Islet precursor cell (in vitro differentiated cells): ENCODE measurements at regions not wholly inside any gene's neighbourhood (a gene's known extent, or its start where the extent isn't known, plus 50 kb on each side); places are given as distances from the start of the nearest gene placed in this dataset.

ENCODE experiments used
- DNase-seq: peaks from one replicate; pipeline ENCODE4 v3.0.0-alpha.2; 2018

DNA sequence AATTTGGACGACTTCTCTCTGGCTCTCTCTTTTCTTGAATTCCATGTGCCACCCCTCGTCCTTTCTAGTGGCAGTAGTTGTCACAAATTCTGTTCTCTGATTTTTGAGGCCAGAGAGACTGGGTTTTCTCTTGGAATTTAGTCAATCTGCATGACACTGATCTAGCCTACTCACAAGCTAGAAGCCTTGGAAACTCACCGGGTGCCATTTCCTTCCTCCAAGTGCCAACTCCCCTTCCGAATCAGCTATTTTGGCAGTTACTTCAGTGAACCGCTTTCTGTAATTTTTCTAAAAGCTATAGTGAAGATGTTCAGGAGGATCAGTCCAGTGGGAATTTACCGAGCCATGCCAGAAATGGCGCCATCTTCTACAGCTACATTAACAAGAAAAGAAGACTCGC, 228.9 kb downstream of the PMP22 start:
- DNase-seq = no peak

DNA sequence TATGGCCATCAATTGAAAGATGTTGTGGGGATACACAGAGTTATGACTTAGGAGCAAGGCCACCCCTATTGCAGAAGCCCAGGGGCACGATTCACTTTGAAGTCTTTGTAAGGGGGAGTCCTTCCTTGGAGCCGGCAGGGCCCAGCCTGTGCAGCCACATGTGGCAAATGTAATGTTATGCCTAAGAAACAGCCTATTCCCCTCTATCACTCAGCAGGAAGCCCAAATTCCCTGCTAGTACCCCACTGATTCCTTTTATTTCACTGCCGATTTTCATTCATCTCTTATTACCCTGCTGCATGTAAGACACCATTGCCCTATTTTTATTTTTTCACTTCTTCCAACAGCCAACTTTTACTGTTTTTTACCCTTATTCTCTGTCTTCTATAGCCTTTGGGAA, 233.2 kb downstream of the PMP22 start:
- no peak for DNase-seq

DNA sequence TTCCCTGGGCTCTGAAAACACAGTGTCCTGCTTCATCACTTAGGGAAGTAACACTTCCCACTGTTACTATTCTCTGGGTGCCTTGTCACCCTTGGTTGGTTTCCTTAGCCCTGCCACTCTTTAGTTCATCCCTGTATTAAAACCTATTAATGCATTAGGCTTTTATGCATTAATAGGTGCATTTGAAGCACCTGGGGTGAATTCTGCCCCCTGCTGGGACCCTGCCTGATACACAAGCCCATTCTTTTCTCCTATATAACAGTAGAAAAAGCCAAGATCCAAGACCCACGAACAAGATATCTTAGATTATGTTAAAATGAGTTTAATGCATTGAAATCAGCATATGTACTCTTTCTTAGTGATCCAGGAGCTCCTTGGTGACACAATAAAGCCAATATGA, 235.7 kb downstream of the PMP22 start:
- no peak for DNase-seq

DNA sequence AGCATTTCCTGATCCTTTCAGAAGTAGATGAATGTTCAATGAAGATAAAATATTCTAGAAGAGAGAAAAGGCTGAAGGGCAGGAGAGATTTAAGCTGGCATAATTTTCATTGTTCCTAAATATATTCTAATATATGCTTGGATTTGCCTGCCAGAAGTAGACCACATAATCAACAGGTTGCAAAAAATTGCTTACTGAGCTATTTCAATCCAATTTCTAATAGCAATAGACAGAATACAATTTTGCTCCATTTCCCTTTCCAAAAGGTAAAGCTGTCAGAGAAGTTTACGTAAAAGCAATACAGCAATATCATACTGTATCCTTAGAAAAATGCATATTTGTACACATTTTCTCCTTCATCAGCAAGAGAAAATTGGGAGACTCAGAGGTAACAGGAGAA, 237.3 kb downstream of the PMP22 start:
- no peak for DNase-seq

DNA sequence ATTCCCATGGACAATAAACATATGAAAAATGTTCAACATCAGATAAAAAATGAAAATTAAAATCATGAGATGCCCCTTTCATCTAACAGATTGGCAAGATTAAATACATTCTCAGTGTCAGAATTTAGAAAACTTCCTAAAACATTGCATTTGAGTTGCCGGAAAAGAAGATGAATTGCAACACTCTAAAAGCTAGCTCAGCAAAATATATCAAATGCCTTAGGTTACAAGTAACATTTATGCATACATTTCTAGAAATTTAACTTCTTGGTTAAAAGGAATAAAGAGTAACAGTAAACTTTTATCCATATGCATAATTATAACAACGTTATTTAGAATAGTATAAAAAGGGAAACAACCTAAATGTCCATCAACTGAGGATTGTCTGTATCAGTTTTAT, 239.0 kb downstream of the PMP22 start:
- no peak for DNase-seq

DNA sequence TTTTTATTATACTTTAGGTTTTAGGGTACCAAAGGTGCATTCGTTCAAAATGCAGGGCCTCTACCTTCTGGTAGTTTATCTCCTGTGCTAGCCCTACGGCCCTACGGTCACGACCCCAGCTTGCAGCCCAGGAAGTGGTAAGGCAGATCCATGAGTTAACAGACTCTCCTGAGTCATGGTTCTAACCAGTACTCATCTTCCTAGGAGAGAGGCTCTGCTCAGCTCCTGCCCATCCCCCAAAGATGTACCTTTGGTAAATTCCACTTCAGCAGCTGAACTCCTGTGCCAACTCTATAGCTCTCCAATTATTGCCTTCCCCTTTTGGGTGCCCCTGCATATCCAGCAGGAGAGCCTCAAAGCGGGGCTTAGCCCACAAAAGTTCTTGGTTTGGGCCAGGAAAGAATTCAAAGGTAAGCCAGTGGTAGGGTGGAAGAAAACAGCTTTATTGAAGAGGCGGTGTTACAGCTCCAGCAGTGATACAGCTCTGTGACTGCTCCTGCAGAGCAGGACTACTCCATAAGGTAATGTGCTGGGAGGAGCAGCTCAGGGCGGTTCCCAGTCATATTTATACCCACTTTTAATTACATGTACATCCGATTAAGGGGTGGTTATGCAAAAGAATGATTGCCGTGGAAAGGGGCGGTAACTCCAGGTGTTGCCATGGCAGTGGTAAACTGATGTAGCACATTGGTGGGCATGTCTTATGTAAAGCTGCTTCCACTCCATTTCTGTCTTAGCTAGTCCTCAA, 241.4 kb downstream of the PMP22 start:
- peak; percentile 68 for DNase-seq

DNA sequence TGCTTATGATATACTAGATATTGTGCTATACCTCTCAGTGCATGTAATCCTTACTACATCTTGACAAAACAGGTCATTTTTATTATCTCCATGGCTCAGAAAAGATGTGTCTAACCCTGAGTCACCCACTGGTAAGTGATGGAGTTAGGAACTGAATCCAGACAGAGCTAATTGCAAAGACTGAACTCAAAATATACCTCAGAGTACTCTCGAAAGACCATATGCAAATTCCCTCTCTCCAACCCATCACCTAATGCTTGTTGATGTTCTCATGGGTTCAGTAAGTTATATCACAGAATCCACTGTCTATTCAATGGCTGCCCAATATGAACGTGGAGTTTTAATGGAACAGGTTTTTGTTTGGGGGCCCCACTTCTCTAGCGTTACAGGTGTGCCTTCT, 246.0 kb downstream of the PMP22 start:
- DNase-seq = no peak

DNA sequence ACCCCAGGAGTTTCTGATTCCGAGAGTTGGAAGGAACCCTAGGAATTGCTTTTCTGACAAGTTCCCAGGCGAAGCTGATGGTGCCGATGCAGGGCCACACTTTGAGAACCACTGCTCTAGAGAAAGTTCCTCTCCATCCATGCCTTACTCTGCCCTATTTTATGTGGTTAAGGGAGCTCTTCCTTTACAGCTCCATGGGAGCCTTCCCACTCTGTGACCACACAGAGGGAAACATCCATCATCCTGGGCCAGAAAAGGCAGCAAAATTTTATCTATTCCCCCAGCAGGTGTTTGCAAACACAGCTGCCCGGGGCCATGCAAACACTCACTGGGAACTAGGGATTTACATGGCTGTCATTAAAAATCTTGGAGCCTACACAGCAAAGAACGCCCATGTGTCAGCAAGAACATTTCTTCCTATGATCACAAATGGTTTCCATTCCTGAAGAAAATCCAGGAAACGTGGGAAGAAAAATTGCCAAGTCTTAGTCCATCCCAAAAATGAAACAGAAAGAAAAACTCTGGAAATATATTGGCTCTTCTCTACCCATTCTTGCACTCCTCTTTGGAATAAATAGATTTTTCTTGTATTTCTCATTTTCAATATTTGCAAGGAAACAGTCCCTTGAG, 252.7 kb downstream of the PMP22 start:
- DNase-seq = no peak

DNA sequence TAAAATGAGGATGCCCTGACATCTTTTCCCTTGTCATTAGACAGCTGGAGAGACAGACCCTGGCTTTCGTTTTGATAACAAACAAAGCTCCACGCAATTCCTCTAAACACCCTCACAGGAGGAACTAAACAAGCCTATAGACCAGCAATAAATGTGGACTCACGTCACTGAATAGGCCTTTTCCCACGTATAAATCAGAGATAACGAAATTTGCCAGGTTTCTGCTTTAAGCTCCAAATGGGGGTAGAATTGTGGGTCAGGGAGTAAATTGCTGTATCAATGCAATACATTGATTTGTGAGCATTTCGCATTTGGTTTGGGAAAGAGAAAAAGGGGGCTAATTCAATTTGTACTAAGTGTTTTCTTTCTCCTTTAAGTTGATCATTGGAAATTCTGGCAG, 256.0 kb downstream of the PMP22 start:
- no peak for DNase-seq

DNA sequence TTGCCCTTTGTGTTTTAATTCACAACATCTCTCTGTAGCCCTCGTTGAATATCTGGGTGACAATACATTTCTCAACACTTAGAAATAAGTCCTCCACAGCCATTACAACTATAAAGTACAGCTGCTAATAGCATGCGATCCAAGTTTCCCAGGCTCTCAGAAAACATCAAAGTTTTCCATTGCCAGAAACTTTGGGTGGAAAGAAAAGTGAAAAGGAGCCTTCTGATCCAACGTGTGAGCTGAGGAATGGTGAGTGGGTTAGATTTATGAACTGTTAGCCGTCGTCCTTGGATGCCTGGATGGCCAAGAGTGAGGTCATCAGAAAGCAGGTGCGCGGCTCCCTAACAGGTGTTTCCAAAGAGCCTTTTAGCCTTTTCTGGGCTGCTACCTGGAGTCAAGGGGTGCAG, 258.0 kb downstream of the PMP22 start:
- no peak for DNase-seq

DNA sequence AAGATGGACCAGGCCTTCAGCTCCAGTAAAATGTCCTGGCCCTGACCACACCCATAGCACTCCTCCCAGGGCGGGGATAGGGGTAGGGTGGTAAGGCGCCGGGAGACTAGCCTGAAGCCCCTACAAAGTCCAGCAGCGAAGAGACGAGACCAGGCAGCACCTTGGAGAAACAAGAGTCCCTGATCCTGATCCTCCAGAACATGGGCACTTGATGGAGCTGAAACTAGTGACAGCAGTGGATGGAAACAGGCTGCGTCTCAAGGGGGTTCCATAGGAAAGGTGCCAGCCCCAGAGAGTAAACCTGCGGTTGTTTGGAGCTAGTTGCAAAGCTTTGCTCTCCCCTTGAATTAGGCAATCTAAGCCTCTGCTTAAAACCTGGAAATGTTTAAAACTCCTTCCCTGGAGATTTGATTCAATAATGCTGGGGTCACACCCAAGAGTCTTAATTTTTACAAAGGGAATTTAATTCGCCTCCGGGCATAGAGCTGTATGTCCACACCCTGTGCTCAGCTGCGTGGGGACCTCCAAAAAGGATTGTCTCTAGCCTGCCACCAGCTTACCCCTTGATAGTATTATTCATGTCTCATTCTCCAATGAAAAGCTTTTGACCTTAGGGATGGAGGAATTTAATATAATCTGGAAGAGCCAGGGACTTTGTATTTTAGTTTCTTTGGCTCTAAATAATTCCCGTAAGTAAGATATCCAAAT, 258.6 kb downstream of the PMP22 start:
- no peak for DNase-seq

DNA sequence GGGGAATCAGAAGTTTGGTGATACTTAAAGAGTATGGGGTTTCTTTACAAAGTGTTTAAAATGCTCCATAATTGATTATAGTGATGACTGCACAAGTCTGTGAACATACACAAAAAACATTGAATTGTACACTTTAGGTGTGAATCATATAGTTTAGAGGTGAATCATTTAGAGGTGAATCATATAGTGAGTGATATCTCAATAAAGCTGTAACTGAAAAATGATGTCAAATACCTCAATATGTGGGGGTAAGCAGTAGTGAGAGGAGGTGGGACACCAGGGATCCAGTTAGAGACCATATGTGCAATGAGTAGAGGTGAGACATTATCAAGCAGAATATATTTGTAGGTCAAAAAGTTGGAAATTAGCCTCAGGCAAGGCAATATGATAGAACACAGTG, 264.5 kb downstream of the PMP22 start:
- DNase-seq = no peak

DNA sequence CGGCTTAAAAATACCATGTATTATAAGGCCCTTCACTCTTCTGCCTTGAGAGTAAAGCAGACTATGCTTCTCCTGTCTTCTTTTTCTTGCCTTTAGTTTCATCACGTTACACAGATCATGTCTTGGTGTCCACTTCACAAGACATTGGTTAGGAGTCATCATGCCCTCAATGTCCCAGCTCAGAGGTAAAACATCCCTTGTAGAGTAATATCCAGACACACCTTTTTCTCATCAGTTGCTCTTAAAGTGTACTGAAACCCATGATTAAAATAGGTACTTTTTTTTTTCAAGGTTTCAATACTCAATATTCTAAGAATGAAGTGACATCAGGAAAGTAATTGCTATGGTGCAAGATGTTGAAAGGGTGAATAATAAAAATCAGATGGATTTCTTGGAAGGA, 267.8 kb downstream of the PMP22 start:
- no peak for DNase-seq

DNA sequence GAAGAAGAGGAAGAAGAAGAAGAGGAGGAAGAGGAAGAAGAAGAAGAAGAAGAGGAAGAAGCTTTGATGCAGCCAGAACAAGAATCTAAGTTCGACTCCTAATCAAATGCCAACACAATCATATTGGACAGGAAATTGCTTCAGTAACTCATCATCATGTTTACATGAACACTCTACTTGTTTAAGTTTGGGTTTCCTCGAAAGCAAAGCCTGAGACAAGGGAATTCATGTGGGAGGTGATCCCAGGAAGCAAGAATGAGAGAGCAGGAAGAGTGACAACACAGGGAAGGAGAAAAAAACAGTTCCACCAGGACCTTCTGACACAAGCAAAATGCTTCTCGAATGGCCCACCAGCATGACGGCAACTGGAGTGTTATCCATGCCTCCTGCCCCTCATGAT, 279.0 kb downstream of the PMP22 start:
- DNase-seq = no peak

DNA sequence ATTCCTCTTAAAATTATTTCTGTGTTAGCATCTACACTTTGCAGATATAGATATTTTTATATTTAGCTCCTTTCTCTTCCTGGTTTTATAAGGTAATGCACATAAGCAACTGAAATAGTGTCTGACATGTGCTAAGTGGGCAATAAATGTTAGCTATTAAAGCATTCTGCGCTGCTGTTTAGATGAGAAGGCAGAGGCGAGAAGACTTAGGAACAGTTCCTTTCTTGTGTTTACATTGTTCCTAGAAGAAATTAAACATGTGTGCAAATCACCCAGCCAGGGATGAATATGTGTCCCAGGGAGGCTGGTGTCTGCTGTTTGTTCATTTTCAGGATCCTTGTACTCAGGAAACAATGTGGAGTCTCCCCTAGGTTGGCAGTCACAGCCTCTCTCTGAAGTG, 292.3 kb downstream of the PMP22 start:
- DNase-seq = peak; percentile 26

DNA sequence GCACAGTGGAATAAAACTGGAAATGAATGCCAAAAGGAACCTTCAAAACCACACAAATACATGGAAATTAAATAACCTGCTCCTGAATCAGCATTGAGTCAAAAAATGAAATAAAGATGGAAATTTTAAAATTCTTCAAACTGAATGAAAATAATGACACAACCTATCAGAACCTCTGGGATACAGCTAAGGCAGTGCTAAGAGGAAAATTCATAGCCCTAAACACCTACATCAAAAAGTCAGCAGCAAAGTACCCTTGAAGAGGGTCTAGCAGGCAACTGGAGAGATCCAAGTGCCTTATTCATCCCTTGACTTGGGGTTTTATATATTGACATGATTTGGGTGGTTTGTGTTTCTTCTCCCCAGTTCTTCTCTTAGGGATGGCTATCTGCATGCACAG, 294.1 kb downstream of the PMP22 start:
- no peak for DNase-seq

DNA sequence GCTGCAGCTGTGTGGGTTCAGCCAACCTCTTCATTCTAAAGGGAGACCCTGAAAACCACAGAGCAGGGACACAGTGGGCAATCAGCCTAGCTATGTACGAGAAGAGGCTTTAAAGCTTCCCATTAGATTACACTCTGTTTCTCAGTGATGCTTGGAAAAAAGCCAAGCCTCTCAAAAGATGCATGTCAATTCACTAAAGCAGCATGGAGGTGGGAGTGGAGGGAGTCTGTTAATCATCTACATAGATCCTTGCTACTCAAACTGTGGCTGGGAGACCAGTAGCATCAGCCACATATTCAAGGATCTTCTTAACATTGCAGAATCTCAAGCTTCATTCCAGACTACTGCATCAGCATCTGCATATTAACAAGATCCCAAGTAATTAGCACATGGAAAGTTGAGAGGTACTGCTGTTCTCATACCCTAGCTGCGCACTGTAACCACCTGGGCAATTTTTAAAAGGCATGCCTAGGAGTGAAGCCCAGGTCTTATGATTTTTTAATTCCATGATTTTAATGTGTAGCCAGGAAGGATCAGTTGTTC, 305.9 kb downstream of the PMP22 start:
- DNase-seq = no peak

DNA sequence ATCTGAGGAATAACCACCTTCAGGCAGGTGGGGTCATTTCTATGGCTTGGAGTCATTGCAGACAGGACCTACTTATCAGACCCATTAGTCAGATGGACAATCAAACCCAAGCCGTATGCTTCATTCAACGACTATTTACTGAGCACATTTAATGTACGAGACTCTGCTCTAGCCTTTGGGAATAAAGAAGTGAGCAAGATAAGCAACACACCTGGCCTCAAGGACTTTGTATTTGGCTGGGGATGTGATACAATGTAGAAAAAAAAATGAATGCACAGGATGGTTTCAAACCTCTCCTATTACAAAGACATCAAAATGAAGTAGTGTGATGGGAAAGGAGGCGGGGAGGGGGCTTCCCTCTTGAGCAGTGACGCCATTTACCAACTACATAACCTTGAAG, 311.7 kb downstream of the PMP22 start:
- DNase-seq = peak; percentile 2

DNA sequence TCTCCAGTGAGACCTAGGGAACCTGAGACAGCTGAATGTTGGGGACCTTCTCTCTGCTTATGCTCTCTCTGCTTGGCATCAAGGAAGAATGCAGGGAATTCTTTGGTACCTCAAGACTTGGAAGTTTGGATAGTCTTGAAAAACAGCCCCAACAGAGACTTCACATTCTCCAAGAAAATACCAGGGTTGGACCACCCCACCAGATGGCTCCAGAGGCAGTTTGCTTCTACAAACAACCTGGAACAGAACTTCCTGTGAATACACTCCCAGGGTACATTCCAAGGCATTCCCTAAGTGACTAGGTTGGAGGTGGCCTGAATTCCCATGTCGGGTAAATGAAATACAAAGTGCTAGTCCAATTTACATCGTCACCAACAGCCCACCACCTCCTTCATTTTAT, 314.4 kb downstream of the PMP22 start:
- peak; percentile 40 for DNase-seq

DNA sequence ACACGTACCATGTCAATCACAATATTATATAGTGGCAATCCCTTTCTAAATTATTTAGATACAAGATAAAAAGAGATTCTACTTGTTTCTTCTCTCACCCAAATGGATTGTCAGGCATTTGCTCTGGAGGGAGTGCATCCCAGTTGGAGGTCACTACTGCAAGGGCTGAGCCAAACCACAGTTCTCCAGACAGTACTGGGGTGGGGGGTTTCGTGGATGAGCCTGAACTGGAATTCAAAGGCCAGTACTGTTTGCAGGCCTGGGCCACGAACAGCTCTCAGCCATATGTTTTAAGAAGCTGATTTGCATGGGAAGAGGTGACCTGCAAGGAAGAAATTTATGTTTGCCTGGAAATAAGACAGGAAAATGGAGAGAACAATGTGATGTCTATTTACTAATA, 314.9 kb downstream of the PMP22 start:
- DNase-seq = peak; percentile 48

DNA sequence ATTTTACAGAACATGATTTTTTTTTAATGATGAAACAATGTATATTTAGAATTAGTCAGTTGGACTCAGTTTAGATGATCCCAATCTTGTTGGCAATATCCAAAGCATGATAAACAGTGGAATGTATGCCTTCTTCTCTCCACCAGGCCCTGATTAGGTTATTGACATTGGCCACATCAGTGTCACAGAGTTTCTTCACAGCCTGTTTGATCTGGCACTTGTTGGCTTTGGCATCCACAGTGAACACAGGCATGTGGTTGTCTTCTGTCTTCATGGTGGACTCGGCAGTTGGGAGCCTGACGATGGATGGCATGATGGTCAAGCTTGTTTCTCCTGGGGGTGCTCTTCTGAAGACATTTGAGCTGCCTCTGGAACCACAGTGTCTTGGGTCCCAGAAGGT, 317.5 kb downstream of the PMP22 start:
- DNase-seq = no peak

DNA sequence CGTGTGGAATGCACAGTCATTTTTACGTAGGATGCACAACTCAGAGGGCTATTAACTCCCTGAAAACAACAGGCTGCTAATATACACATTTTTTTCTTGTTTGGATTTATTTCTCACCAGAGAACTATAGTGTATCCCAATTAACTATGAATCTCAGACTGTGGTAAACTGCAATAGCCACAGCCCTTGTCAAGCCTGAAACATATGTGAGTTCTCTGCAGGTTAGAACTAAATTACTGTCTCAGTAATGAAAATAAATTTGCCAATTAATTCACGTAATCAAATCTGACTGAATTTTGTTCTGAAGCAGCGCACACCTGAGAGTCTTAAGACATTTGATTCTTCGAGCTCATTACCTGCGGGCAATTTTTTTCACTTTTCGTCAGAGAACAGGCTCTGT, 318.6 kb downstream of the PMP22 start:
- no peak for DNase-seq

DNA sequence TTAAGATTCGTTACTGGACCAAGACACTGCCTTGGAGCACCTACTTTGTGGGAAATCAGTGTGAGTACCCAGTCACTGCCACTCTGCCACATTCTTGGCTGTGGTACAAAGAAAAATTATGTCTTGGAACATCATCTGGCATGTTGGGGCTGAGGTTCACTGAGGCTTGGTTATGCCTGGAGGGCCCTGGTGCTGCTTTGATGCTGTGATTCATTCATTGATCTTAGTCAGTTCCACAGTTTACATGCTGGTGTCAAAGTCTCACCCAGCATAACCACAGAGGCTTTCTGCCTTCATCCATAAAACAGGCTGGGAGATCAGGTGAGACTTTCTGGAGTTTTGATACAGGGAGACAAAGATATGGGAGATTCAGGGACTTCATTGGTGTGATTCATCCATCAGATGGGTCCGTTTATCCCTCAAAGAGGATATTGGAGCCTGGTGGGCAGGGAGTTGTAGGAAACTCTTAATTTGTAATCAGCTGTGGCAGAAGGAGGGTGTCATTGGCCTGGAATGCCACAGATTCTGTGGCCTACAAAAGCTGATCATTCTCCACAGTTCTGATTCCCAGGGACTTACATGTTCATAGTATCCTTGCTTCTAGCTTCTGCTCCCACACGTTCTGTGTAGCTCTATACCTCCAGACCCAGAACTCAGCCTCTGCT, 322.5 kb downstream of the PMP22 start:
- DNase-seq = peak; percentile 60

DNA sequence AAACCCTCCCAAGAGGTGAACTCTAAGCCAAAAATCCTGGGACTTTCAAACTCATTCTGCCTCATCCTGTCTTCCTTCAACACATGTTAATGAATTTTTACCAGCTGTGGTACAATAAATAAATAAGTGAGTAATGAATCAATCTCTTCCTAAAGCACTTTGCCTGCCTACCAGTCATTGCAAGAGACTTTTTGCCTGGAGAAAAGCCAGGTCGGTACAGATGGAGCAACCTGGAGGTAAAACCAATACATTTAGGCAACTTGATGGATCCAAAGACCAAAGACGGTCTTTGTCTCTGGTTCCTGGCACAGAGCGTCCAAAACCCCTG, 324.2 kb downstream of the PMP22 start:
- no peak for DNase-seq
